HCEC 1CT (cell line): ENCODE measurements at regions not wholly inside any gene's neighbourhood (a gene's known extent, or its start where the extent isn't known, plus 50 kb on each side); places are given as distances from the start of the nearest gene placed in this dataset.
A peak's percentile ranks its signal among the peaks of the same experiment; 100 is the strongest.

ENCODE experiments used
- DNase-seq: peaks from one replicate; pipeline ENCODE4 v3.0.0-alpha.2; 2017

- DNase-seq: no peak
These were observed 288.7 kb downstream of the RNF144B start for GRCh38 chr6:18675881-18676280.

- DNase-seq: no peak
These were observed 289.4 kb downstream of the RNF144B start for GRCh38 chr6:18676548-18676947.

DNA sequence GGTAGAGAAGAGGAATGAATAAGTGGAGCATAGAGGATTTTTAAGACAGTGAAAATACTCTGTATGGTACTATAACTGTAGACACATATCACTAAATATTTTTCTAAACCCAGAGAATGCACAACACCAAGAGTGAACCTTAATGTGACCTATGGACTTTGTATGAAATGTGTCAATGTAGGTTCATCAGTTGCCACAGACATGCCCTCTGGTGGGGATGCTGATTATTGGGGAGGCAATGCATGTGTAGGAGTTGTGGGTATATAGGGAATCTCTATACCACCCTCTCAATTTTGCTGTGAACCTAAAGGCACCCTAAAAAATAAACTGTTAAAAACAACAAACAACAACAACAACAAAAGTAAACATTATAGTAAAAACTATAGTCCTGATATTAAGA is 293.7 kb downstream of the RNF144B start:
- no peak for DNase-seq

- no peak for DNase-seq
These were observed 294.8 kb downstream of the RNF144B start for GRCh38 chr6:18681832-18682503.

GRCh38 chr6:18684343-18684742 is 297.2 kb downstream of the RNF144B start:
- DNase-seq: no peak

DNA sequence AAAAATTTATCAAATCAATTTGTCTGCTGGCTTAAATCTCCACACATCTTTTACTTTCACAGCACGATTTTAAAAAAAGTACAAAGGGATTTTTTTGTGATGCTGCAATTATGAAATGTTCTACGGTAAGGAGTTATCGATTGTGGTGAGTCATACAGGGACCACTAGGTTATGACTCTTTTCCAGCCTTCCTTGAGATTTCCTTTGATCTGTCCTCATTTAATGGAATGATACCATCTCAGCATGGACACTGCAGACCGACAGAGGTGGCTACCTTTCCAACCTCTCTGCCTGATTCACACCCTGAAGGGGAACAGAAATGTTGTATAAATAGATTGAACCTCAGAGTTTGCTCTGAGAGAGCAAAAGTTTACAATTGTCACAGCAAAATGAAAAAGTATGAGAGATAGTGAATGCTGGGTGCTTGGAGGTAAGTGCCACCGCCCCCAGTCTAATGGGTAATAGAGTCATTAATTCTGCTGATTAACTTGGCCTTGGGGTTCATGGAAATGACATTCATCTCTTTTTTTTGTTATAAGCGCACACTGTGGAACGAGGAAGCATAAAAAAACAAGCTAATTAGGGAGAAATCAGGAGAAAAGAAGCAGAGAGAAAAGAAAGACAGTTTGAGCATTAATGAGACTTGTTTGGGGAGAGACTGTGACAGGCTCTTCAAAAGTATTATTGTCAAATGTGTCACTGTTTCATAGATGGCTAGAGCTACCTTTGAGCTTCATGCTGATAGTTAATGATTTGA is 306.0 kb downstream of the RNF144B start:
- DNase-seq: no peak

- DNase-seq: no peak
These were observed 306.7 kb downstream of the RNF144B start for GRCh38 chr6:18693881-18694280.

DNA sequence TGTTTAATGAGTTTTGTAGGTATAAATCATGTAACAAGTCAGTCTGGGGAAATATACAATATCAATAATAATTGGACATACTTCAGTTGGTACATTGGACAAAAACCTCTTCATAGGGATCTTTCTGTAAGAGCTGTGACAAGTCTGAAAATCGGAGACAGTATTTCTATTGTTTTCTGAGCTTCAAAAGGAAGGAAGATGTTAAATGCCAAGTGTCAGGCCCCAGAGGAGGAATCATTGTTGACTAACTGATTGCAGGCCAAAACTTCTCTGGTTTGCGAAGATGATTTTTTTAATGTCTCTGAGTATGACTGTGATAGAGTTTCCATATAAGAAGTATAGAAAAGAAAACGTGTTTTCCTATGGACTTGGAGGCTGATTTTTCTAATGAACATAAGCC is 316.4 kb downstream of the RNF144B start:
- no peak for DNase-seq

DNA sequence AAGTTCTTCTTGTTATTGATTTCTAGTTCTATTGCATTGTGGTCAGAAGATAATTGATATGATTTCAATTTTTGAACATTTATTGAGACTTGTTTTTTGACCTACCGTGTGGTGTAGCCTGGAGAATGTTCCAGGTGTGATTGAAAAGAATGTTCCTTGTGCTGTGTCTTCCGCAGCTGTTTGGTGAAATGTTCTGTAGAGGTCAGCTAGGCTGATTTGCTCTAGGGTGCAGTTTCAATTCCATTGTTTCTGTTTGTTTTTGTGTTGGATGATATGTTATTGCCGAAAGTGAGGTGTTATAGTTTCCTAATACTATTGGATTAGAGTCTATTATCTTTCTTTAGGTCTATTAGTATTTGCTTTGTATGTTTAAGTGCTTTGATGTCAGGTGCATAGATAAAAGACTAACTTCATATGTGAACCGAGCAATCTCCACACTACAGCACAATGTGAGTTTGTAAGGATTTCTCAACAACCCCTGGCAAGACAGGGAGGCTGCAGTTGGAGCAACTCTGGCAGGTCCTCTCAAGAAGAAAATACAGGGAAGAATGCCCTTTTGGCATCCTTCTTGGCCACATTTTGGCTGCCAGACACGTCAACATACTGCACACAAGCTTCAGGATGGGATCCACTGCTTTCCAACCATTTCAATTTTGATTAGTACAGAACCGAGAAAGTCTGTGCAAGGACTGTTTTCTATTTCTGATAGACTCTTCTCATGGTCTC is 320.7 kb downstream of the RNF144B start:
- DNase-seq: no peak

GRCh38 chr6:18712595-18712994 is 325.4 kb downstream of the RNF144B start:
- no peak for DNase-seq

- no peak for DNase-seq
These were observed 332.9 kb downstream of the RNF144B start for GRCh38 chr6:18720075-18720474.

- DNase-seq: no peak
These were observed 336.9 kb downstream of the RNF144B start for GRCh38 chr6:18724056-18724455.

DNA sequence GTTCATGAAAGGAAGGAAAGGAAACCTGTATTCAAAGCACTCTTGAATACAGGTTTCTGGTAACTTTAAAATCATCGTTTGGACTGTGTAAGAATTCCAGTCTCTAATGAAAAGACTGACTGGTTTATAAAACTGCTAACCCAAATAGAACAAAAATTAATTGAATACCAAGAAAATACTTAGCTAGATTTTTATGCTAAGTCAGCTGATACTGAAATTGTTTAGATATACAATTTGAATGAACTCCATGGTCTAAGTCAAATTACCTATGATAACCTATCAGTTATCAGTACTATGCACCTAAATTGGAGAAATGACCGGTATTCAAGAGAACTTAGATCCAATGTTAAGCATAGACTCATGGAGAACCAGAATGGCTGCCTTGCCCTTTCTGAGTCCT is 338.3 kb downstream of the RNF144B start:
- DNase-seq: no peak

- no peak for DNase-seq
These were observed 346.9 kb downstream of the RNF144B start for GRCh38 chr6:18733921-18734550.

DNA sequence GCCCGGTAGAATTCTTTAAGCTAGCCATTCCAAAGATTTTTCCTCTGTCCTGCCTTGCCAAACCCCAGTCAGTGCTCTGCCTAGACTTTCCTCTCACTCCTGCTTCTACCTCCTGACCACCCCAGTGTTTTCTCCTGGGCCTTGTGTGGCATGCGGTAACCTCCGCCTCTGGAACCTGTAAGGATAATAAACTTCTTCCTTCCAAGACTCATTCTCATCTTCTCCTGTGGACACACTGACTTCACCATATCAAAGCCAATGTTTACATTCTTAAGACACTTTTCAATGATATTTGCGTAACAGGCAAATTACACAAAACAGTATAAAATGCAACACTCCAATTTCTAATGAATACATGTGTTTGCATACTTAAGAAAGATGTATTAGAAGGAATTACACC is 354.6 kb downstream of the RNF144B start:
- DNase-seq: peak; percentile 51

- DNase-seq: peak; percentile 87
These were observed 355.3 kb downstream of the RNF144B start for GRCh38 chr6:18742406-18742805.

GRCh38 chr6:18746727-18747126 is 359.6 kb downstream of the RNF144B start:
- DNase-seq: no peak

DNA sequence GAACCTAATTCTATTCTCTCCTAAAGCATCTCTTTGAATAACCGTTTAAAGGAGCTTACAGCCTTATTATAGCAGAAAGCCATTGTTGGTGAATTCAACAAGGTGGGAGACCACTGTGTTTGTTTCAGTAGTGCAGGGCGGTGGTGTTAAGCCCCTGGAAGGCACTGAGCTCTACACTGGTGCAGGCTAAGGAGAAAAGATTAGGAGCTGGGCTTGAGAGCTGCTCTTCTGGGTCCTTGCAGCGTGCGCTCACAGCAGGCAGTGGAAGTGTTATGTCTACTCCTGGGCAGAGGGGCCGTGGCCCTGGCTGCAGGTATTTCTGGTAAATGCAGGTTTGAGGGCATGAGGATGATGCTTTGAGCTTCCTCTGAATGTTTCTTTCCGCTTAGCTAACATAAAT is 361.2 kb downstream of the RNF144B start:
- no peak for DNase-seq

- no peak for DNase-seq
These were observed 365.3 kb downstream of the RNF144B start for GRCh38 chr6:18752278-18753068.

DNA sequence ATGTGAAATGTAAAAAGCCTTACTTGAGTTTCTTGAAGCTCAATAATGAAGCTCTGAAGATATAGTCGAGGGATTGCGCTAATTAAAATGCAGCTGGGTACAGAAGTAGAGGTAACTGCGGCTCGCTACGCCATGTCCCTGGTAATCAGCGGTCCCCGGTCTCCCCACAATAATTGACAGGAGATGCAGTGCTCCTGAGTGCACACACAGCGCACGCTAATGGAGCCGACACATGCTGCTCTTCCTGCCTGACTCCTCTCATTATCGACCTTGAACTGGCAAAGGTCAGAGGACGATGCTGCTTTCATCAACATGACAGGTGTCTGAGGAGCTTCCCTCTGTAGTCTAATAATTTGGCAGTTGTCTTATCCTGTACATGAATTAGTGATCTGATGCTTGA is 365.9 kb downstream of the RNF144B start:
- no peak for DNase-seq

DNA sequence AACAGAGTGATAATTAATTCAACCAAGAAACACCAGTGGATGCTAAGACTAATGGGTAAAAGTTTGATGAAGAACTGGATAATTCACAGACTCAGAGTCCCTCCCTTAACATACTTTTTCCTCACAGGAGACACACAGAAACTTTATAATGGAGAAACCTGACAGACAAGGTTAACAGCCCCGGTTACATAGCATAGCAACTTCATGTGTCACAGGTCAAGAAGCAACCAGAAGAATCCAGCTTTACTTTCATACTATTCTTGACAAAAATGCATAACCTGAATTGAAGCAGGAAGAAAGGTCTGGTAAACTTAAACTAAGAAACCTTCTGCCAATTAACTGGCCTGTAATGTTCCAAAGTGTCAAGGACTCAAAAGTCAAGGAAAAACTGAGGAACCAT is 375.9 kb downstream of the RNF144B start:
- no peak for DNase-seq

- DNase-seq: no peak
These were observed 397.6 kb downstream of the RNF144B start for GRCh38 chr6:18784794-18785193.
